Calu3 (cell line): ENCODE measurements at regions not wholly inside any gene's neighbourhood (a gene's known extent, or its start where the extent isn't known, plus 50 kb on each side); places are given as distances from the start of the nearest gene placed in this dataset.

ENCODE experiments used
- BruUV-seq: library from RNA; stranded (reverse); fragments of 400-500 nt; replicated peaks from 2 replicates; lab custom pipeline; 2021; lab: Mats Ljungman, UMichigan
- CTCF ChIA-PET: fragments of 300-600 bp; sonication (Branson Sonifier 250); formaldehyde crosslinking; loops from one replicate; lab custom pipeline; 2022; ENCODE audit warnings: antibody characterized with exemption; lab: Charles Lee
- DNase-seq: peaks from one replicate; pipeline ENCODE4 v3.0.0; 2022
- H3K27ac Mint-ChIP-seq: one replicate; pipeline ENCODE4 v1.8.0; 2022; ENCODE audit warnings: mixed read lengths; ENCODE audit not compliant: unreplicated experiment
- H3K27me3 Mint-ChIP-seq: one replicate; pipeline ENCODE4 v1.8.0; 2022; ENCODE audit warnings: mixed read lengths; ENCODE audit not compliant: unreplicated experiment
- H3K36me3 Mint-ChIP-seq: one replicate; pipeline ENCODE4 v1.8.0; 2022; ENCODE audit warnings: mild to moderate bottlenecking, moderate library complexity, mixed read lengths; ENCODE audit not compliant: insufficient read depth, unreplicated experiment
- H3K4me1 Mint-ChIP-seq: one replicate; pipeline ENCODE4 v1.8.0; 2022; ENCODE audit warnings: mild to moderate bottlenecking, low read depth, mixed read lengths; ENCODE audit not compliant: unreplicated experiment
- H3K4me3 Mint-ChIP-seq: one replicate; pipeline ENCODE4 v1.8.0; 2022; ENCODE audit warnings: mild to moderate bottlenecking, low read depth, moderate library complexity, mixed read lengths; ENCODE audit not compliant: unreplicated experiment
- H3K9me3 Mint-ChIP-seq: one replicate; pipeline ENCODE4 v1.8.0; 2022; ENCODE audit warnings: low read depth, mixed read lengths; ENCODE audit not compliant: unreplicated experiment
- CTCF ChIP-seq: fragments of 200-600 bp; IDR thresholded peaks from one replicate; pipeline ENCODE4 v1.8.0; 2022; ENCODE audit warnings: antibody characterized with exemption; ENCODE audit not compliant: unreplicated experiment
- intact Hi-C: fragments of 100-400 bp; cut with micrococcal nuclease; formaldehyde crosslinking; loops from one replicate; pipeline ENCODE4 v1.10.0; 2022; ENCODE audit not compliant: unreplicated experiment

- CTCF ChIA-PET = no interaction called here
- Mint-ChIP-seq H3K9me3 (no peaks in the 10 kb centered on the region), H3K4me1 (no peaks in the 10 kb centered on the region), H3K36me3 (no peaks in the 10 kb centered on the region), H3K27me3 (no peaks in the 10 kb centered on the region), H3K4me3 (no peak overlapping the region), H3K27ac (no peak overlapping the region)
- DNase-seq = no peak
- TF ChIP-seq CTCF = no peak
- BruUV-seq = no TSS peak
- intact Hi-C loops = no loop called here
These were observed 217.9 kb upstream of the RND3 start for GRCh38 chr2:150705357-150705756.

- no TSS peak for BruUV-seq
- Mint-ChIP-seq H3K4me1 (peaks cover 8% of the 10 kb centered on the region), H3K27ac (no peak overlapping the region), H3K27me3 (no peaks in the 10 kb centered on the region), H3K4me3 (no peak overlapping the region), H3K9me3 (peaks cover 2% of the 10 kb centered on the region), H3K36me3 (no peaks in the 10 kb centered on the region)
- intact Hi-C loops = no loop called here
- CTCF ChIA-PET = interaction anchor here (0.6 kb wide), 1 partner anchor 100 kb away, joined by 4 read pairs; no protein-coding TSS in a partner anchor
- DNase-seq = no peak
- no peak for TF ChIP-seq CTCF
These were observed 215.3 kb upstream of the RND3 start for GRCh38 chr2:150702791-150703190.

GRCh38 chr2:150700666-150701580 lies 213.5 kb upstream of the RND3 start:
- Mint-ChIP-seq H3K9me3 (peaks cover 2% of the 10 kb centered on the region), H3K27me3 (no peaks in the 10 kb centered on the region), H3K4me1 (peaks cover 9% of the 10 kb centered on the region), H3K27ac (no peak overlapping the region), H3K36me3 (no peaks in the 10 kb centered on the region), H3K4me3 (no peak overlapping the region)
- CTCF ChIA-PET = no interaction called here
- no peak for TF ChIP-seq CTCF
- DNase-seq = no peak
- intact Hi-C loops = no loop called here
- BruUV-seq = no TSS peak

- Mint-ChIP-seq H3K27ac (no peak overlapping the region), H3K27me3 (no peaks in the 10 kb centered on the region), H3K4me3 (no peak overlapping the region), H3K4me1 (peaks cover 9% of the 10 kb centered on the region), H3K36me3 (no peaks in the 10 kb centered on the region), H3K9me3 (peaks cover 2% of the 10 kb centered on the region)
- CTCF ChIA-PET = no interaction called here
- no TSS peak for BruUV-seq
- intact Hi-C loops = no loop called here
- no peak for TF ChIP-seq CTCF
- DNase-seq = no peak
These were observed 211.8 kb upstream of the RND3 start for GRCh38 chr2:150699218-150699617.
